Stimulated activated CD4-positive, alpha-beta T cell treated with anti-CD3 and anti-CD28 coated beads, Interleukin-4, amount 100 ng/mL, for 1 hour (primary cell): ENCODE measurements at regions not wholly inside any gene's neighbourhood (a gene's known extent, or its start where the extent isn't known, plus 50 kb on each side); places are given as distances from the start of the nearest gene placed in this dataset.
"Not testable (repeated sequence)": the region's sequence is repeated elsewhere in the genome, so short reads cannot be mapped to it uniquely, and the experiment has no call there.

Source experiments
- DNase-seq: peaks from one replicate; pipeline ENCODE4 v3.0.0-alpha.2; 2020

GRCh38 chr15:31606931-31607497 is 280.4 kb downstream of the KLF13 start:
- DNase-seq = no peak

GRCh38 chr15:31607656-31608055 is 281.0 kb downstream of the KLF13 start:
- DNase-seq = no peak

- no peak for DNase-seq
Measured at GRCh38 chr15:31609258-31609681, 282.6 kb downstream of the KLF13 start.

GRCh38 chr15:31609906-31610305 is 283.3 kb downstream of the KLF13 start:
- no peak for DNase-seq

GRCh38 chr15:31615643-31616415 is 289.2 kb downstream of the KLF13 start:
- no peak for DNase-seq

- not testable (repeated sequence) for DNase-seq
Measured at GRCh38 chr15:31623297-31623696, 296.7 kb downstream of the KLF13 start.

- DNase-seq = not testable (repeated sequence)
Measured at GRCh38 chr15:31624115-31624514, 297.5 kb downstream of the KLF13 start.

GRCh38 chr15:31635715-31636114 is 309.1 kb downstream of the KLF13 start:
- not testable (repeated sequence) for DNase-seq

- not testable (repeated sequence) for DNase-seq
Measured at GRCh38 chr15:31636911-31637310, 310.3 kb downstream of the KLF13 start.

GRCh38 chr15:31643955-31644354 is 317.3 kb downstream of the KLF13 start:
- DNase-seq = not testable (repeated sequence)

- not testable (repeated sequence) for DNase-seq
Measured at GRCh38 chr15:31644761-31645160, 318.1 kb downstream of the KLF13 start.

- not testable (repeated sequence) for DNase-seq
Measured at GRCh38 chr15:31647337-31647826, 320.7 kb downstream of the KLF13 start.

- not testable (repeated sequence) for DNase-seq
Measured at GRCh38 chr15:31649634-31650033, 323.0 kb downstream of the KLF13 start.

- peak; percentile 66 for DNase-seq
Measured at GRCh38 chr15:31650055-31650701, 323.5 kb downstream of the KLF13 start.

GRCh38 chr15:31656915-31657314 is 330.3 kb downstream of the KLF13 start:
- not testable (repeated sequence) for DNase-seq

GRCh38 chr15:31660816-31661215 is 334.2 kb downstream of the KLF13 start:
- no peak for DNase-seq

GRCh38 chr15:31665732-31666131 is 339.1 kb downstream of the KLF13 start:
- not testable (repeated sequence) for DNase-seq

GRCh38 chr15:31669158-31669908 is 342.7 kb downstream of the KLF13 start:
- not testable (repeated sequence) for DNase-seq

- not testable (repeated sequence) for DNase-seq
Measured at GRCh38 chr15:31673263-31673662, 346.6 kb downstream of the KLF13 start.

- DNase-seq = not testable (repeated sequence)
Measured at GRCh38 chr15:31681529-31682259, 348.6 kb upstream of the CHRNA7 start.

- DNase-seq = not testable (repeated sequence)
Measured at GRCh38 chr15:31687088-31687487, 343.2 kb upstream of the CHRNA7 start.

GRCh38 chr15:31696509-31696908 is 333.8 kb upstream of the CHRNA7 start:
- DNase-seq = not testable (repeated sequence)
